ENCODE measurements at regions not wholly inside any gene's neighbourhood (a gene's known extent, or its start where the extent isn't known, plus 50 kb on each side); places are given as distances from the start of the nearest gene placed in this dataset.

- no peak for DNase-seq (ENCODE audit: extremely low spot score)
- no peak overlapping the region for H3K4me3 ChIP-seq
- no peaks in the 10 kb centered on the region for H3K4me1 ChIP-seq
- H3K9me3 ChIP-seq: no peaks in the 10 kb centered on the region
- no peak overlapping the region for H3K27ac ChIP-seq (replicated peaks in 1 of 4)
- intact Hi-C loops (cut with DNase I): no loop called here
- TF ChIP-seq POLR2A (IDR thresholded peaks at IDR 0.05; ENCODE audit: low read depth) (no peak), EP300 (IDR thresholded peaks at IDR 0.05) (no peak), CTCF (IDR thresholded peaks at IDR 0.05) (no peak), POLR2AphosphoS5 (IDR thresholded peaks at IDR 0.05) (no peak)
- no peaks in the 10 kb centered on the region for H3K36me3 ChIP-seq
- H3K27me3 ChIP-seq: no peaks in the 10 kb centered on the region
Observed at GRCh38 chr13:70415136-70415535, 306.9 kb upstream of the KLHL1 start.

- WGBS: 95% methylated on average over 1 of the region's 1 CpG
- Histone ChIP-seq H3K36me3 (no peaks in the 10 kb centered on the region), H3K4me3 (no peak overlapping the region), H3K4me1 (no peaks in the 10 kb centered on the region), H3K9me3 (no peaks in the 10 kb centered on the region), H3K27ac (replicated peaks in 1 of 4) (no peak overlapping the region), H3K27me3 (no peaks in the 10 kb centered on the region)
- intact Hi-C loops (cut with DNase I): no loop called here
- TF ChIP-seq POLR2AphosphoS5 (IDR thresholded peaks at IDR 0.05) (no peak), POLR2A (IDR thresholded peaks at IDR 0.05; ENCODE audit: low read depth) (no peak), EP300 (IDR thresholded peaks at IDR 0.05) (no peak)
- no peak for DNase-seq (ENCODE audit: extremely low spot score)
Observed at GRCh38 chr13:70408865-70409264, 300.6 kb upstream of the KLHL1 start.

DNA sequence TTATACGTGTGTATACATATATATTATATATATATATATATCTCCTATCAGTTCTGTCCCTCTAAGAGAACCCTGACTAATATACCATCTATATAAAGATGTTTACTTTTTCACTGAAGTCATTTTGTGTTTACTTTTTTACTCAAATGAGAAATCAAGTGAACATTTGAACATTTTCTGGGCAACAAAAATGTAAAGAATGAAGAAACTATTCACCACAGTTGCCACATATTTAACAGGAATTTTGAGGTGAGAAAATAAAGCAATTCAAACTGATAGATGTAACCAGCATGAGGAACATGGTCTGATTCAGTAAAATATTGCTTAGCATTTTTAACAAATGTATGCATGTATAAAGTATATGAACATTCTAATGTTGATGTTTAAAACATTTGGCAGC lies 299.2 kb upstream of the KLHL1 start:
- no peak overlapping the region for H3K27ac ChIP-seq (replicated peaks in 1 of 4)
- intact Hi-C loops (cut with DNase I): no loop called here

DNA sequence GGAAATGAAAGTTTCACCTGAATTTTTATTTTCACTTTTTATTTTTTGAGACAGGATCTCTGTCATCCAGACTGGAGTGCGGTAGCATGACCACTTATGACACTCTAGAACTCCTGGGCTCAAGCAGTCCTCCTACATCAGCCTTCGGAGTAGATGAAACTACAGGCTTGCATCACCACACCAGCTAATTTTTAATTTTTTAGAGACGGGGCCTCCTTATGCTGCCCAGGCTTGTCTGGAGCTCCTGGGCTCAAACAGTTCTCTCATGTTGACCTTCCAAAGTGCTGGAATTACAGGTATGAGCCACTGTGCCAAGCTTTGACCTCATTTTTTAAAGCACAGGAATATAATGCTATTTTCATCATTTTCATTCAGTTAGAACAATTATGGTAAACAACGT lies 297.0 kb upstream of the KLHL1 start:
- Histone ChIP-seq H3K4me1 (no peaks in the 10 kb centered on the region), H3K9me3 (no peaks in the 10 kb centered on the region), H3K27ac (replicated peaks in 1 of 4) (no peak overlapping the region), H3K36me3 (no peaks in the 10 kb centered on the region), H3K4me3 (no peak overlapping the region), H3K27me3 (no peaks in the 10 kb centered on the region)
- TF ChIP-seq POLR2A (IDR thresholded peaks at IDR 0.05; ENCODE audit: low read depth) (no peak), POLR2AphosphoS5 (IDR thresholded peaks at IDR 0.05) (no peak), CTCF (IDR thresholded peaks at IDR 0.05) (no peak), EP300 (IDR thresholded peaks at IDR 0.05) (no peak)
- intact Hi-C loops (cut with DNase I): no loop called here
- no peak for DNase-seq (ENCODE audit: extremely low spot score)
- WGBS: 75% methylated on average over 4 of the region's 4 CpGs

More for the DNA sequence above, 299.2 kb upstream of the KLHL1 start:
- TF ChIP-seq POLR2AphosphoS5 (IDR thresholded peaks at IDR 0.05) (no peak), CTCF (IDR thresholded peaks at IDR 0.05) (no peak), POLR2A (IDR thresholded peaks at IDR 0.05; ENCODE audit: low read depth) (no peak), EP300 (IDR thresholded peaks at IDR 0.05) (no peak)
- 77% methylated on average over 1 of the region's 1 CpG for WGBS
- no peak overlapping the region for H3K4me3 ChIP-seq
- no peaks in the 10 kb centered on the region for H3K9me3 ChIP-seq
- H3K4me1 ChIP-seq: no peaks in the 10 kb centered on the region
- no peak for DNase-seq (ENCODE audit: extremely low spot score)
- H3K36me3 ChIP-seq: no peaks in the 10 kb centered on the region
- H3K27me3 ChIP-seq: no peaks in the 10 kb centered on the region

DNA sequence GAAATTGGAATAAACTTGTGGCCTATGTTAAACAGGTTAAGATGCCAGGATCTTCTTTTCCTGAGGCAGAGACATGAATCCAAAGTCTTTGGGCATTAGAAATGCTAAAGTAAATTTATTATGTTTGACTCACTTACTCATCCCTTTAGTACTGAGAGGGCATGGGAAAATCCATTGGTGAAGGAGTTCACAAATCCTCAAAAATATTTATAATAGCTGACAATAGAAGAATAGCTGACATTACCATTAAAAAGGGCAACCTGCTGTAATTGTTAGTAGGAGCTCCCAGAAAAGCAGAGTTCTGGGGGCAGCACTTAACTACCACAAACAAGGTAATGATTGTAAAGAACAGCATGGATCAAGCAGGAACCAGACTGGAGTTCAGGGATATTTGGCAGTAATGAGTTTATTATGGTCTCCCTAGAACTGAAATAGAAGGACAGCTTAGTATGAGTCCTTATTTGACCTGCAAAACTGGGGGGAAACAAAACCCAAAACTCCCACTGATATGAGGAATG lies 285.8 kb upstream of the KLHL1 start:
- TF ChIP-seq CTCF (IDR thresholded peaks at IDR 0.05): no peak
- no peak for TF ChIP-seq POLR2AphosphoS5 (IDR thresholded peaks at IDR 0.05)
- TF ChIP-seq EP300 (IDR thresholded peaks at IDR 0.05): no peak
- TF ChIP-seq POLR2A (IDR thresholded peaks at IDR 0.05; ENCODE audit: low read depth): no peak
- no peak for DNase-seq (ENCODE audit: extremely low spot score)
- Histone ChIP-seq H3K27ac (replicated peaks in 1 of 4) (no peak overlapping the region), H3K36me3 (no peaks in the 10 kb centered on the region), H3K4me1 (no peaks in the 10 kb centered on the region), H3K4me3 (no peak overlapping the region), H3K27me3 (no peaks in the 10 kb centered on the region), H3K9me3 (no peaks in the 10 kb centered on the region)
- intact Hi-C loops (cut with DNase I): no loop called here

All from esophagus muscularis mucosa (tissue), 4 donors.